ENCODE measurements at regions not wholly inside any gene's neighbourhood (a gene's known extent, or its start where the extent isn't known, plus 50 kb on each side); places are given as distances from the start of the nearest gene placed in this dataset.

DNA sequence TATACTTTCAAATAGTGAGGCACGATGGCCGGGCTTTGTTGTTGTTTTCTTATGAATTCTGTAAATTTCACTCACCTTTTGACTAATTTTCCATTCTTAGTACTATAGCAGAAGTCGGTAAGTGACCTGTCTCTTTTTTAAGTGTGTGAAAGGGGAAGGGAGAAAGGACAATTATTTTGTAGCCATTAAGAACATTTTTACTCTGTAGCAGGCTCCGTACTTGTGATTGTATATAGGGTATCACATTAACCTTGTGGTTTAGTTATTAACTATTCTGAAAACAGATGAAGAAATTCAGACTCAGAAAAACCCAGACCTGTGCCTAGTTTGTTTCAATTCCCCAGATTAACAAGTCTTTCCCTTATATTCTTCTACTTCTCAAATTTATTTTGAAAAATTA, 78.7 kb downstream of the CASP12 start:
- TF ChIP-seq POLR2AphosphoS5 (IDR thresholded peaks at IDR 0.05) (no peak), EP300 (IDR thresholded peaks at IDR 0.05) (no peak), POLR2A (IDR thresholded peaks at IDR 0.05) (no peak)
- TF ChIP-seq, protein P1, sequence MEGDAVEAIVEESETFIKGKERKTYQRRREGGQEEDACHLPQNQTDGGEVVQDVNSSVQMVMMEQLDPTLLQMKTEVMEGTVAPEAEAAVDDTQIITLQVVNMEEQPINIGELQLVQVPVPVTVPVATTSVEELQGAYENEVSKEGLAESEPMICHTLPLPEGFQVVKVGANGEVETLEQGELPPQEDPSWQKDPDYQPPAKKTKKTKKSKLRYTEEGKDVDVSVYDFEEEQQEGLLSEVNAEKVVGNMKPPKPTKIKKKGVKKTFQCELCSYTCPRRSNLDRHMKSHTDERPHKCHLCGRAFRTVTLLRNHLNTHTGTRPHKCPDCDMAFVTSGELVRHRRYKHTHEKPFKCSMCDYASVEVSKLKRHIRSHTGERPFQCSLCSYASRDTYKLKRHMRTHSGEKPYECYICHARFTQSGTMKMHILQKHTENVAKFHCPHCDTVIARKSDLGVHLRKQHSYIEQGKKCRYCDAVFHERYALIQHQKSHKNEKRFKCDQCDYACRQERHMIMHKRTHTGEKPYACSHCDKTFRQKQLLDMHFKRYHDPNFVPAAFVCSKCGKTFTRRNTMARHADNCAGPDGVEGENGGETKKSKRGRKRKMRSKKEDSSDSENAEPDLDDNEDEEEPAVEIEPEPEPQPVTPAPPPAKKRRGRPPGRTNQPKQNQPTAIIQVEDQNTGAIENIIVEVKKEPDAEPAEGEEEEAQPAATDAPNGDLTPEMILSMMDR (IDR thresholded peaks at IDR 0.05): no peak
- Histone ChIP-seq H3K4me3 (no peak overlapping the region), H3K27ac (no peak overlapping the region), H3K36me3 (no peaks in the 10 kb centered on the region), H3K27me3 (no peaks in the 10 kb centered on the region), H3K9me3 (no peaks in the 10 kb centered on the region), H3K4me1 (peaks cover 0 to 9% (median 4%) of the 10 kb centered on the region in 4 donors)
- 72 to 74% methylated on average over 4 of the region's 4 CpGs for WGBS, 2 donors
- intact Hi-C loops (cut with DNase I): no loop called here
- DNase-seq: no peak

DNA sequence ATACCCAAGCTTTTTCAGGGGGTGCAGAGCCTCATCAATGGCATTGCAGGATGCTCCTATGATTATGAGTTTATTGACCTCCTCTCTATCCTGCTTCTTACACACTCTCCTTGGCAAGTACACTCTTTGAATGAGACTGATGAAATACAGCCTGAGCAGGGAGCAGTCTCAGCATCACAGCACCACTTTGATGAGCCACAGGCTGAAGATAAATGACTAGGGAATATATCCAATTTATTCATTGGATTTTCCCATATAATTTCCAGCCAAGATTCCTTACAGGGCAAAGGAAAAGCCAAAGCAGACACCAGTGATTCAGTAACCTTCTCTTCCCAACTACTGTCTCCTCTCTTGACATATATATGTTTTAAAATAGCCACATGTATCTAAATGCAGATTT, 79.2 kb downstream of the CASP12 start:
- Histone ChIP-seq H3K27me3 (no peaks in the 10 kb centered on the region), H3K9me3 (no peaks in the 10 kb centered on the region), H3K4me1 (peaks cover 0 to 9% (median 4%) of the 10 kb centered on the region in 4 donors), H3K27ac (no peak overlapping the region), H3K36me3 (no peaks in the 10 kb centered on the region), H3K4me3 (no peak overlapping the region)
- intact Hi-C loops (cut with DNase I): no loop called here
- no peak for TF ChIP-seq POLR2AphosphoS5 (IDR thresholded peaks at IDR 0.05)
- no peak for TF ChIP-seq POLR2A (IDR thresholded peaks at IDR 0.05)
- TF ChIP-seq, protein P1 (IDR thresholded peaks at IDR 0.05): no peak
- TF ChIP-seq EP300 (IDR thresholded peaks at IDR 0.05): no peak
- DNase-seq: no peak

DNA sequence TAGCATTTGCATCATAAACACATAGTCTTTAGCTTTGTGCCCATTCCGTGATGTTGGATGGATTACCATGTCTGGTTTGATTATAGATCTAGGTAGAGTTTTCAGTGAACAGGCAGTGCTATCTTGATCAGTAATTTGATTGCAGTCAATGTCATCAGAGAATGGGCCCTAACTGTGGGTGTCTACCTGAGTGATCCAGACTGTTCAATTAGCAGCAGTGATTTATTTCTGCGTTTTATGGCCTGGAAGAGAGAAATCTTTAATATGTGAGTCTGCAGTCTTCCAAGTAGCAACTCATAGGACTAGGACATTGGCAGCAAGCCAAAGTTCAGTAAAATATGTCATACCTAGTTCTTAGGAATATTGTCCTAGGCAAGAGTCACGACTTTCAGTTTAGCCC, 80.3 kb downstream of the CASP12 start:
- no peak for TF ChIP-seq POLR2A (IDR thresholded peaks at IDR 0.05)
- no peak for TF ChIP-seq EP300 (IDR thresholded peaks at IDR 0.05)
- no peak for TF ChIP-seq POLR2AphosphoS5 (IDR thresholded peaks at IDR 0.05)
- TF ChIP-seq, protein P1 (IDR thresholded peaks at IDR 0.05): no peak
- intact Hi-C loops (cut with DNase I): no loop called here
- WGBS, 2 donors: 60 to 69% methylated on average over 3 of the region's 3 CpGs
- no peaks in the 10 kb centered on the region for H3K9me3 ChIP-seq
- no peak overlapping the region for H3K27ac ChIP-seq
- H3K27me3 ChIP-seq: no peaks in the 10 kb centered on the region
- no peaks in the 10 kb centered on the region for H3K36me3 ChIP-seq
- no peak for DNase-seq
- H3K4me1 ChIP-seq: peaks cover 0 to 9% (median 4%) of the 10 kb centered on the region in 4 donors
- H3K4me3 ChIP-seq: no peak overlapping the region

GRCh38 chr11:104813532-104813931, 84.7 kb downstream of the CASP12 start:
- DNase-seq: no peak
- Histone ChIP-seq H3K27ac (no peak overlapping the region), H3K4me1 (no peaks in the 10 kb centered on the region), H3K4me3 (no peak overlapping the region), H3K27me3 (no peaks in the 10 kb centered on the region), H3K9me3 (no peaks in the 10 kb centered on the region), H3K36me3 (no peaks in the 10 kb centered on the region)
- TF ChIP-seq EP300 (IDR thresholded peaks at IDR 0.05) (no peak), POLR2A (IDR thresholded peaks at IDR 0.05) (no peak), POLR2AphosphoS5 (IDR thresholded peaks at IDR 0.05) (no peak)
- TF ChIP-seq, protein P1 (IDR thresholded peaks at IDR 0.05): no peak
- WGBS, 2 donors: 72 to 80% methylated on average over 2 of the region's 2 CpGs
- intact Hi-C loops (cut with DNase I): no loop called here

DNA sequence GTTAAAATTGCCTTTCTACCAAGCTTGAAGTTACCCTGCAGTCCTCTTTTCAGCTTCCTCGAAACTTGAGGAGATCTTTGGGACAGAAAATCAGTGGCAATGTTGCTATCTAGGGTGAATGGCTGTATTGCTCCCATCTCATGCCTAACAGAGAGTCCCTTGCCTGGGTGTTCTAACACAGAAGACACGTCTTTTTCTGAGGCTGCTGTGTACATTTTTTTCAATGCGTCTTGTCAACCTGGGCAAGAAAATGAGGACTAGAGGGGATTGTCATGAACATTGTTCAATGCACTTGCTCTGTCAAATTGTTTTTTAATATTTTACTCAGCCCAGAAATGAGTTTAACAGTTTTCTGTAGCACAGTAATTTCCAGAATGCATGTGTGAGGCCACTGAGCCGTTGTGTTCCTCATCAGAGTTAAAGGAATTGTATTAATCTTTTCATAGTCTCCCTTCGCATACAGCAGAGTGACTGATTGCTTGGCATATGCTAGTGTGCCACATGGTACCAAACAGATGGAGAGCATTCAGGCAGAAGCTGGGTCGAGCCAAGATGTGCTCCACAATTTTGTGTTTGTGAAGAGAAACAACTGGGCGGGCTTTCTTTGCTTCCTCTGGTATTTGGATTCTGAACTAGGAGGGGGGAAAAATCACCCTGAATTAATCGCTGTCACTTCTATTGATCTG, 86.0 kb downstream of the CASP12 start:
- H3K27ac ChIP-seq: no peak overlapping the region
- no peaks in the 10 kb centered on the region for H3K4me1 ChIP-seq
- no peaks in the 10 kb centered on the region for H3K27me3 ChIP-seq
- no peaks in the 10 kb centered on the region for H3K9me3 ChIP-seq
- H3K4me3 ChIP-seq: no peak overlapping the region
- intact Hi-C loops (cut with DNase I): no loop called here
- no peaks in the 10 kb centered on the region for H3K36me3 ChIP-seq
- no peak for TF ChIP-seq EP300 (IDR thresholded peaks at IDR 0.05)
- TF ChIP-seq, protein P1 (IDR thresholded peaks at IDR 0.05): no peak
- TF ChIP-seq POLR2AphosphoS5 (IDR thresholded peaks at IDR 0.05): no peak
- no peak for TF ChIP-seq POLR2A (IDR thresholded peaks at IDR 0.05)
- WGBS, 2 donors: 77 to 87% methylated on average over 8 of the region's 8 CpGs
- DNase-seq: no peak
